ENCODE measurements at regions not wholly inside any gene's neighbourhood (a gene's known extent, or its start where the extent isn't known, plus 50 kb on each side); places are given as distances from the start of the nearest gene placed in this dataset.
"Not testable (repeated sequence)": the region's sequence is repeated elsewhere in the genome, so short reads cannot be mapped to it uniquely, and the experiment has no call there.

DNA sequence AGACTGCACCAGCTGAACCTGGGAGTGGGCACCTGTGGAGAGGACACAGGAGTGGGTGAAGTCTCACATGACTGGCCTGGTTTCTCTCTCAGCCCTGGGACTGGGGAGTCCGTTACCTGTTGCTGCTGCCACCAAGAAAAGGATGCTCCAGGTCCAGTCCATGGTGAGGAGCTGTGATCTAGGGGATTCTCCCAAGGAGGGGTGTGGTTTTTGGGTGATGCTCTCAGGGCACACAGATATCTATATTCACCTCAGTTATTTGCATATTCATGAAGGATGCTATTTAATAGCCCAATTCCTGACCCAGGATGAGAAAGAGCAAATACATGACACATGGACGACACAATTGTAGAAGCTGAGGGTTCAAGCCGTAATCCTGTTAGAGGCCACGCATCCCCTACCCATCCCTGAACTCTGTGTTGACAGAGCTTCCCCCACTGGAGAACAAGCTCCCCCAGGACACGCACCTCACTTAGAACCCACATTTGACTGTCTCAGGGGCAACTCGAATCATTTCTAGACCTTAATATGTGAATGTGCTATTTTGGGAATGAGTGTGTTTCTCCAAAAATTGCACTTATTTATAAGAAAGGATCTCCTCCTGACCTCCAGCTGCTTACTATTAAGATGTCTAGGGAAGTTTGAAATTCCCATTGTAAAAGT, 658.9 kb downstream of the TMEM121 start:
- DNase-seq (ENCODE audit: low read depth, low spot score) = not testable (repeated sequence)

DNA sequence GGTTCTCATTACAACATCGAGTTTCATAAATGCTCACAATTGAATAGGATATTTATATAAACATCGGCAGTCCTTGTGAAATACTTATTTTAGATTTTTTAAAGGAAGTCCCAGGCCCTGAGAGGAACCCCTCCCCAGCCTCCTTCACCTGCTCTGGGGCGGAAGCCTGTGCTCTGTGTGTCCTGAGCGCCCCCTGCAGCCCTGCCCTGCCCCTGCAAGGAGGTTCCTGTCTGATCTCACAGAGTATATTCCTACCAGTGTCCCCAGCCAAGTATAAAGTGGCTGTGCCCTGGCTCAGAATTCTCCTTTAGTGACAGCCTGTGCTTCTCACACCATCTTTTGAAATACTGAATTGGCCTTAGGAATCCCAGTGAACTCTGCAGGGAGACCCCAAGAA, 659.5 kb downstream of the TMEM121 start:
- no peak for DNase-seq (ENCODE audit: low read depth, low spot score)

DNA sequence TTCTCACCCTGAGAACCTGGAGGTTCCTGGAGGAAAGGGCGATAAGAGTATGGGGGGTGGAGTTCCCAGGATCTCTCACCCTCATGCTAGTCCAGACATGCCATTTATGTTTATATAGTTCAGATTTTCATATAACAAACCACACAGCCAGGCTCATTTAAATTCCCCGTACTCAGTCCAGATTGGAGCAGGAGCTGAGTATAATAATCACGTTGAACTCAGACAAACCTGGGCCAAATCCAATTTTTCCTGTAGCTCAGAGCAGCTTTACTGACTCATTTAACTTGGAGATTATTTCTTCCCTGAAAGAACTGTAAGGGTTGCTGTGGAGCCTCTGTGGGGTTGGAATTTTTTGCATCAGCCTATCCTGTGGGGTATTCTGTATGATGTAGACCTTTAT, 660.8 kb downstream of the TMEM121 start:
- no peak for DNase-seq (ENCODE audit: low read depth, low spot score)

DNA sequence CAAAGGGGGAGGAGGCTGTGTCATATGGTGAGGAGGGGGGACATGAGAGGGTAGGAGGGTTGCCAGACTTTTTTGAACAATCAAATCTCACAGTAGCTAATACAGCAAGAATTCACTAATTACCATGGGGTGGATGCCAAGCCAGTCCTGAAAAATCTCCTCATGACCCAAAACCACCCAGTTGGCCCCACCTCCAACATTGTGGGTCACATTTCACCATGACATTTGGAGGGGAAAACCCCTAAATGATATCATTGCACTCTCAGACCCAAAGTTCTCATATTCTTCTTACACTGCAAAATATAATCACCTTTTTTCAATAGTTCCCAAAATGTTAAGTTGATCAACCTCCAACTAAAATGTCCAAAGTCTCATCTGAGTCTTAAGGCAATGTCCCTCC, 666.3 kb downstream of the TMEM121 start:
- DNase-seq (ENCODE audit: low read depth, low spot score) = not testable (repeated sequence)

DNA sequence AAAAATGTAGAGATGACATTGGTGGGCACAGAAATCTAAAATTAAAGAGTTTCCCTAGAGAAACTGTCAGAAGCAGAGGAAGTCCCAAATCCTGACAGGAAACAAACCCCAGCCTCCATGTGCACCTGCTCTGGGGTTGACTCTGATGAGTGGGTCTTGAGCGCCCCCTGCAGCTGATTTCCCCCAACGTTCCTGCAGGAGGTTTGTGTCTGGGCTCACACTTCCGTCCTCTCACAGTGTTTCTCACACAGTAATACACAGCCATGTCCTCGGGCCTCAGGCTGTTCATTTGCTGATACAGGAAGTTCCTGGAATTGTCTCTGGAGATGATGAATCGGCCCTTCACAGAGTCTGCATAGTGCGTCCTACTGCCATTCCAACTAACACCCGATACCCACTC, 670.1 kb downstream of the TMEM121 start:
- DNase-seq (ENCODE audit: low read depth, low spot score) = not testable (repeated sequence)

DNA sequence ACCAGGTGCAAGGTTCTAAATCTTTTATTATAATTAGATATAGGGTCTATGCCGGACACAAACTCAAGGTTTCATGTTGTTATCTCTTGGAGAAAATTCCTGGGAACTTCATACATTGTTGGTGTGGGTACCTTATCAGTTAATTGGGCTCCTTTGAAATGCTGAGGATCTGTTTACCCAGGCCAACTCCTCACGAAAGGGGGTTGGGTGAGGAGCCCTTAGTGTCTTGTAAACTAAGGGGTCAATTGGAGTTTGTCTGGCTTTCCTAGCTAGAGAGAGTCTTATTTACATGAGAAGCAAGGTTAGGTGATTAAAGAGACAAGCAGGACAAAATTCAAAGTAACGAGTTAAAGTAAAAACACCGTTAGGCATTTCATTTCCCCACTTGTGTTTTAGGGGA, 670.9 kb downstream of the TMEM121 start:
- DNase-seq (ENCODE audit: low read depth, low spot score) = not testable (repeated sequence)

DNA sequence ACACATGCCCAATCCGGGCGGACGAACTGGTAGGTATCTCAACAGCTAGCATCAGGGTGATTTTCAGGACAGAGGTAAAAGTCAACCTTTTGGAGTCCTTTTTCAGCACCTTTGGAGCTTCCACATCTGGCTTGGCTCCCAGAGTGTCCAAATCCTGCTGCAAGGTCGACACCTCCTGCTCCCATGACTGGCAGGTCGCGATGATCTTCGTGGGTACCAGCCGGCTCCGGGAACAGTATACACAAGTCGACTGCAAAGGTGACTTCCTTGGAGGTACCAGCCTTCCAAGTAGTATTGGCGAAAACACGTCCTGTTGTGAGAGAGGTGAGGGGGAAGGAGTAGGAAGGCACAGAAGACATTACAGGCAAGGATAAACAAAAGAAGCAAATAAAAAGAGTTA, 672.7 kb downstream of the TMEM121 start:
- DNase-seq (ENCODE audit: low read depth, low spot score) = no peak

DNA sequence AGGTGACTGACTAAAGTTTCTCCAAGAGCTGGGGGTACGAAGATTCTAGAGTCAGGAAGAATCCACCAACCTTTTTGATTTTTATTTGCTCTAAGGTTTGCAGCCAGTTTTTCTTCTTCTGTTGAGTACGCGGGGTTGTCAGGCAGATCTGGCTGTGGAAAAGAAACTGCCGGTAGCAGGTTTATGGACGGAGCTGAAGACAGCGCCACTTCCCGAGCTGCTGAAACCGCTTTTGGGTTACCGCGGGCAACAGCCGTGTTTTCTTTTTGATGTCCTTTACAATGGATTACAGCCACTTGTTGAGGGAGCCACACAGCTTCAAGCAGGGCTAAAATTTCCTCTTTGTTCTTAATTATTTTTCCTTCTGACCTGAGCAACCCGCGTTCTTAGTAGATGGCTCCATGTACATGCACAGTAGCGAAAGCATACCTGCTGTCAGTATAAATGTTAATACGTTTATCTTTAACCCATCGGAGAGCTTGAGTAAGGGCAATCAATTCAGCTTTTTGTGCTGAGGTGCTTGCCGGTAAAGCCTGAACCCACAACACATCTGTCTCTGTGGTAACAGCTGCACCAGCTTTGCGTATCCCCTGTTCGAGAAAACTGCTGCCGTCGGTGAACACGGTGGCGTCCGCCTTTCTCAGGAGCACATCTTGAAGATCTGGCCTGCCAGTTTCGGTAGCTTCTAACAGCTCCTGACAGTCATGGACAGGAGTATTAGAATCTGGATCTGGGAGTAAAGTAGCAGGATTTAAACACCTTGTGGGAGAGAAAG, 674.3 kb downstream of the TMEM121 start:
- no peak for DNase-seq (ENCODE audit: low read depth, low spot score)

DNA sequence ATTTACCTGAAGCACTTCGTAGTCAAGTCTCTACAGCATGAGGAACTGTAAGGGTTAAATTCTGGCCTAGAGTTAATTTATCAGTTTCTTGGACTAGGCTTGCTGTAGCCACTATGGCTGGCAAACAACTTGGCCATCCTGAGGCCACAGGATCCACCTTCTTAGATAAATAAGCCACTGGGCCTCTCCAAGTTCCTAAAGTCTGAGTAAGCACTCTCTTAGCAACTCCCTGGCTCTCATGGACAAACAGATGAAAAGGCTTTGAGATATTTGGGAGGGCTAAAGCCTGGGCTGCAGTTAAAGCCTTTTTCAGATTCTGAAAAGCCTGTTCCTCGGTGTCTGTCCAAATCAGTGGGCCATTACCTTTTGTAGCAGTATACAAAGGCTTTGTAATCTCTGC, 675.0 kb downstream of the TMEM121 start:
- no peak for DNase-seq (ENCODE audit: low read depth, low spot score)

DNA sequence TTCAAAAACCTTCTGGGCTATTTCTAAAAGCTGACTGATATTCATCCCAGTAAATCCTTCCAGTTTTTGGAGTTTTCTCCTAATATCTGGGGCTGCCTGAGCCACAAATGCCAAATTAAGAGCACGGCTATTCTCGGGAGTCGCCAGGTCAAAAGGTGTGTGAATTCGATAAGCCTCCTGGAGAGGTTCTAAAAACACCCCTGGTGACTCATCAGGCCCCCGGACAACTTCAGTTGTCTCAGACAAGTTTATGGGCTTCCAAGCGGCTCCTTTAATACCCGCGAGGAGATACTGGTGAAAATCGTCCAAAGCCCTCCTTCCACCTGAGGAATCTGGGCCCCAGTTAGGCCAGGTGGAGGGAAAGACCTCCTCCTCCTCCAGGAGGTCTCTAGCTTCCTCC, 677.1 kb downstream of the TMEM121 start:
- no peak for DNase-seq (ENCODE audit: low read depth, low spot score)

DNA sequence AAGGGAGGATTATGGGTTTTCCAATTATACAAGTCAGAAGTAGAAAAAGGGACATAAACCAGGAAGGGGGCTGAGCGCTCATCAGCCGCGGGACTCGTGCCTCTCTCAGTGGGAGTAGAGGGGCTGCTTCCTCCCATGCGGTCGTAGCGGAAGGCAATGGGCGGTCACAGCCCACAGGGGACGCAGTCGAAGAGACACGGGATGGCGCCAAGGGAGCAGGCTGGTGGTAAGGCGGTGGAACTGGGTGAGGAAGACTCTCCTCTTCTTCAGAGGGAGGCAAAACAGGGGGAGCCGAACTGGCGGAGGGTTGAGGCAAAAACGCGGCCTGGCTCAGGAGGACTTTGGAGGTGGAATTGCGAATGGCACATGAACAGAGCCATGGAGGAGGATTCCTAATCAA, 677.7 kb downstream of the TMEM121 start:
- DNase-seq (ENCODE audit: low read depth, low spot score) = no peak

DNA sequence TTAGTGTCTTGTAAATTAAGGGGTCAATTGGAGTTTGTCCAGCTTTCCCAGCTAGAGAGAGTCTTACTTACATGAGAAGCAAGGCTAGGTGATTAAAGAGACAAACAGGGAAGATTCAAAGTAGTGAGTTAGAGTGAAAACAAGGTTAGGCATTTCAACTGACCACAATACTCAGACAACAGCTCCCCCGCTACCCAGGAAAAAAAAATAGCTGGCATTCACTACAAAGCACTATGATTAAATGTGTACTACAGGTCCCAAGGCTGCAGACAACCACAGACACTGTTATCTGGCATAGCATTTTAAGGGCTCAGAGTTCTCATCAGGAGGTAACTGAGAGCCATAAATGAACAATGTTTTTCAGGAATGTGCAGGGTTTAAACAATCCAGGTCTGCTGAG, 680.9 kb downstream of the TMEM121 start:
- DNase-seq (ENCODE audit: low read depth, low spot score) = no peak

DNA sequence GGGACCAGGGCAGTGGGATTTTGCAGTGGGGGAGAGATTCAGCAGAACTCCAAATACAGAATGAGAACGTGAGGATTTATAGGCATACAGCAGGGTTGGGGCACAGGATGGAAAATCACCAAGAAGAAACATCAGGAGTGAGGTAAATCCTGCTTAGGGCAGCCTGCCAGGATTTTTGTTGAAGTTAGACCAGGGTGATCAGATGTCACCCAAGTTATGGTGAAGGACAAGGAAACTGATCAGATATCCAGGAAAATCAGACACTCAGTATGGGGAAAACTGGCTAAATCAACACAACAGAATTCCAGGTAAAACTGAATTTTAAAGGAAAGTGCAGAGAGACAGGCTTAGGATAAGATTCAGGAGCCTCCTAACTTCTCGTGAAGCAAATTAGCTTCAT, 682.4 kb downstream of the TMEM121 start:
- no peak for DNase-seq (ENCODE audit: low read depth, low spot score)

DNA sequence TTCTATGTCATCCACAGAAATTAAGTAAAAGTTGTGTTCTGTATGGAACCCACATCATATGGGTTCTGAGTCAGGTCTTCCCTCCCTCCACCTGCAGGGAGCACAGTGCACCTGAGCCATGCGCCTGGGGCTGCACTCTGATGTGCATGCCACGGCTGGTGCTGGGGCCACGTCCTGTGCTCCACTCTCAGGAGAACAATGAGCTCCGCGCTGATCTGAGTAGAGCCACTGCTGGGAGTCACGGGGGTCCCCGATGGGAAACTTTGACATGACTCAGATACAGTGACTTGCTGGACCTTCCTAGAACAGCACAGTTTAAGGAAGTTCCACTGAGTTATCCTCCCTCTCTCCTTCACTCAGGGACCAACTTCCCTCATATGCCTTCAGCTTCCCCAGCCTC, 683.4 kb downstream of the TMEM121 start:
- no peak for DNase-seq (ENCODE audit: low read depth, low spot score)

DNA sequence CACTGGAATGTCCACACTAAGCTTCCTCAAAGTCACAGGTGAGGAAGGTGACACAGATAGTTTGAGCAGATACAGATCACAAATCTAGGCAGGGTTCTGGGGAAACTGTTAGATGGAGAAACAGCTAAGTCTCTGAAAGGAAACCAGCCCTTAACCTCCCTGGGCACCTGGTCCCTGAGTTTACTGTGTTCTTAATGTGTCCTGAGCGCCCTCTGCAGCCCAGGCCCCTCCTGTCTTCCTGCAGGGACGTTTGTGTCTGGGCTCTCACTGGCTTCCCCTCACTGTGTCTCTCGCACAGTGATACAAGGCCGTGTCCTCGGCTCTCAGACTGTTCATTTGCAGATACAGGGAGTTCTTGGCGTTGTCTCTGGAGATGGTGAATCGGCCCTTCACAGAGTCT, 684.3 kb downstream of the TMEM121 start:
- DNase-seq (ENCODE audit: low read depth, low spot score) = no peak

DNA sequence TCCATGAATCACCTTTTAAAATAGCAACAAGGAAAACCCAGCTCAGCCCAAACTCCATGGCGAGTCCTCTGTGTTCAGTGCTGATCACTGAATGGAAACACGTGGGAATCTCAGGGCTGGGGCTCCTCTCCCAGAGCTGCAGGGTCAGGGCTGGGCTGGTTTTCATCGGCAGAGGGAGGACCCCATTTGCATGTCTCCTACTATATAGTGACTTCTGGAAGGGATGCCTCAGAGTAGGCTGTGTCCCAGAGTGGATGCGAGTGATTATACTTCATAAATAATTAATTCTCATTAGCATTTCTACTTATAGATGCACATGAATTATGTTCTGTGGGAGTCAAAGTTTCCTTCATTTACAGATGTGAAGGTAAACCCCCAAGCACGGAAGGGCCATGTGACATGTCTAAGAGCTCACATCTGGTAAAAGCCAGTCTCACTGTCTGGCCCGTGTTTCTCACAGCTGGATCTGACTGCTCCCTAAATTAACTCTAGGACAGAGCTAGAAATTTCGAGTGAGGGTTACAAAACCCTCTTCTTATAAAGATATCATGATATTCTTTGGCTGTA, 685.0 kb downstream of the TMEM121 start:
- no peak for DNase-seq (ENCODE audit: low read depth, low spot score)

DNA sequence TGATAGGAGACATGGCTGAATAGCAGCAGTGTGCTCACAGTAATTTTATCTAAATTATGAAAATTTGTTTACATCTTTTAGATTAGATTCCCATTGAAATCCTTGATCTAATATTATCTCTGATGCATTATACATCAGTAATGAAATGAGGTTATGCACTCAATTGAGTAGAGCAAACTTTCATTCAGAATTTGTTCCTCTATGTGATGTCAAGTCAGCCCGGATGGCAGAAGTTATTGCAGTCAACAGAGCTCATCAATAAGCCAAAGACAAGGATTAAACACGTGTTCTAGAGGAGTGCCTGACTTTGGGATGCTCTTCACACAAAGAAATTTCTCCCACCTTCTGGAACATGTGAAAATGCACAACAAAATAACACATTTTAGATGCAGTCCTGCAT, 688.8 kb downstream of the TMEM121 start:
- no peak for DNase-seq (ENCODE audit: low read depth, low spot score)

DNA sequence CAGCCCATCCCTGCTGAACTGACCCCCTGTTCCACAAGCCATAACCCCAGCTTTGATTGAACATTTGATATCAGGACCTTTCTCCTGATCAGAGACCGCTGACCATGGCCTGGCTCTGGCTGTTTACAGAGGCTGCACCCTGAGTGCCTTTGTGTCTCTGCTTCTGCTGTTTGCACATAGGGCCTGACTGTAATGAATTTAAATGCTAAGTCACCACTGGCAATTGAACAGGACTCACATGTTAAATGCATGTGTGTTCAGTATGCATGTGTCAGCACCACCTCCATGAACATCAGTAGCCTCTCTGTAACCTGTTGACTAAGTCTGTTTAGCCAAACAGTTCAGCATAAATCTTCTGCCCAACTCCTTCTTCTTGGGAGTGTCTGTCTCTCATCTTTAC, 690.3 kb downstream of the TMEM121 start:
- DNase-seq (ENCODE audit: low read depth, low spot score) = no peak

DNA sequence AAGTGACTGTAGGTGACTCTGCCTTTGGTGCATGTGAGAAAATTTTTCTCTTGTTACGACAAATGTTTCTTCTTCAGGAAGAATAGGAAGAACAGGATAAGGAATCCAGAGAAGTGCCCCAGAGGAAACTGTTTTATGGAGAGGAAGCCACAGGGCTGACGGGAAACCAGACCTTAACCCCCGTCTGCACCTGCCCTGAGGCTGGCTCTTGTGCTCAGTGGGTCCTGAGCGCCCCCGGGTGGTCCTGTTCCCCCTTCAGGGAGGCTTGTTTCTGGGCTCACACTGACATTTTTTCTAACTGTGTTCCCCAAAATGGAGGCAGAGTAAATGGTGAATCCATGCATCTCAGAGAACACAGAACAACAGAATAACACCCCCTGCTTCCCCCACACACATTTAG, 691.8 kb downstream of the TMEM121 start:
- DNase-seq (ENCODE audit: low read depth, low spot score) = no peak

DNA sequence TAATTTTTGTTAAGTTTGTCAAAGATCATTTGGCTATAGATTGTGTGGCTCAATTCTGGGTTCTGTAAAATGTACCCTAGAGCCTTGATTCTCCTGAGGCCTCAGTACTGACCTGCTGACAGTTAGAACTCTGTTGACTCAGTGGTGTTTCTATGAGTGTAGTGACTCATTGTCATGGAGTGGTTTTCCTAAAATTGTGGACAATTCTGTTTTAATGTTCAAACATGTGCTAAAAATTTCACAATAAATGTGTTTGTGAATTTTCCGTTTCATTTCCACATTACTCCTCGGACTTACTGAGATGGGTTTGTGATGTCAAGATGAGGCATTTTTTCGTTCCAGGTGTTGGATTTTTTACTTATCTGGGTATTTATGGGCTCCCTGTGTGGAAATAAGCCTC, 695.9 kb downstream of the TMEM121 start:
- no peak for DNase-seq (ENCODE audit: low read depth, low spot score)

DNA sequence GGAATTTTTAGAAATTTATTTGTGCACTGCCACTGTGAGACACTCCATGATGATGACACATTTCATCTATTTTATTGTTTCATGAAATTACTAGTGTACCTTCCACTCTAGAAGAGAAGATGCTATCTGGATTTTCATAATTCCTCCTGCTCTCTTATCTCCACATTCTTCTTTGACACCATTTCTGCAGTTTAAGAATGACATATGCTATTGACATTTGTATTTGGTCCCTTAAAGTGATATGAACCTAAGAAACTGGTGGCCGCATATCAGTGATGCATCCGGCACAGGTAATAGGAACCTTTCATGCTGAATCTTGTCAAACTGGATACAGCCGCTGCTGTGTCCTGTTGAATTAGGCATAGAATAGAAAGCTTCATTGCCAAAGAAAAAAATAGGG, 696.3 kb downstream of the TMEM121 start:
- DNase-seq (ENCODE audit: low read depth, low spot score) = no peak

DNA sequence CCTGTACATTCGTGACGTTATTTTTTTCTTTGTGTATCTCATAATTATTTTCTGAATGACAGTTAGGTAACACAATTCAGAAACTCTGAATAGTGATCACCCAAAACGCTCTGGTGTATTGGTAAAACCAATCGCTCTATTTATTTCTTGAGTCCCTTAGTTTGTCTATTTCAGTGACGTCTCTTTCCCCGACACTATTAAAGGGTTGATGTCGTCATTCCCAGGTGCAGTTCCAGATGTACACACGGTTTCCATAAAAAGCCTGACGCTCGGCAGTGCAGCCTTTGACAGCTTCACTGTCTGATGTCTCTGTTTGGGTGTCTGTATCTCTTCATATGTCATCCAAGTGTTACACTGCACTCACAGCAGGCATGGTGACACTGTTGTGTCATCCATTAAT, 701.4 kb downstream of the TMEM121 start:
- DNase-seq (ENCODE audit: low read depth, low spot score) = no peak

DNA sequence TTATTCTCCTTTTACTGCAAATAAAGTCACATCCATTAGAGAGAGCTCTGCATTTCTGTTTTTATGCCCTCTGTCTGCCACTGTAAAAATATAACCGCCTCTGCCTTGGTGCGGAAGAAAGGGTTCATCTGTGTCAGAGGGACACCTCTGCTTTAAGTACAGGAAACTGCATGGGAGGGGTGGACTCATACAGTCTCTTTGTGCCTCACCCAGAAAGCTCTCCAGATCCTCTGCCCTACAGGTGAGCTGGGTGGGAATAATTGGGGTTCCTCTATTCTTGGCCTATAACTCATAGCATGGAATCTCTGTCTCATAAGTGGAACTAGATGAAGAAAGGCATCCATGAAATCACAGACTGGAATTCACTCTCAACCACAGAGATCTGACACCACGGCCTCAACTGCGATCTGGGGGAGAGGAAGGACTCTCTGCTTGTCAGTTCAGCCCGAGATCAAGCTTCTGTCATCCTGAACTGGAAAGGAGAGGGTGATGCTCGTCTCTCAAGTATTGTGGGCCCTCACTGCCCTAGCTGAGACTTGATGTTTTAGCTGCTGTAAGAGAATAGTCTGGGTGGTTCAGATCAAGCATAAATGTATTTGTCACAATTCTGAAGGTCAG, 702.3 kb downstream of the TMEM121 start:
- no peak for DNase-seq (ENCODE audit: low read depth, low spot score)

Data from iPS DF 19.7 (cell line).